ENCODE measurements at regions not wholly inside any gene's neighbourhood (a gene's known extent, or its start where the extent isn't known, plus 50 kb on each side); places are given as distances from the start of the nearest gene placed in this dataset.

DNA sequence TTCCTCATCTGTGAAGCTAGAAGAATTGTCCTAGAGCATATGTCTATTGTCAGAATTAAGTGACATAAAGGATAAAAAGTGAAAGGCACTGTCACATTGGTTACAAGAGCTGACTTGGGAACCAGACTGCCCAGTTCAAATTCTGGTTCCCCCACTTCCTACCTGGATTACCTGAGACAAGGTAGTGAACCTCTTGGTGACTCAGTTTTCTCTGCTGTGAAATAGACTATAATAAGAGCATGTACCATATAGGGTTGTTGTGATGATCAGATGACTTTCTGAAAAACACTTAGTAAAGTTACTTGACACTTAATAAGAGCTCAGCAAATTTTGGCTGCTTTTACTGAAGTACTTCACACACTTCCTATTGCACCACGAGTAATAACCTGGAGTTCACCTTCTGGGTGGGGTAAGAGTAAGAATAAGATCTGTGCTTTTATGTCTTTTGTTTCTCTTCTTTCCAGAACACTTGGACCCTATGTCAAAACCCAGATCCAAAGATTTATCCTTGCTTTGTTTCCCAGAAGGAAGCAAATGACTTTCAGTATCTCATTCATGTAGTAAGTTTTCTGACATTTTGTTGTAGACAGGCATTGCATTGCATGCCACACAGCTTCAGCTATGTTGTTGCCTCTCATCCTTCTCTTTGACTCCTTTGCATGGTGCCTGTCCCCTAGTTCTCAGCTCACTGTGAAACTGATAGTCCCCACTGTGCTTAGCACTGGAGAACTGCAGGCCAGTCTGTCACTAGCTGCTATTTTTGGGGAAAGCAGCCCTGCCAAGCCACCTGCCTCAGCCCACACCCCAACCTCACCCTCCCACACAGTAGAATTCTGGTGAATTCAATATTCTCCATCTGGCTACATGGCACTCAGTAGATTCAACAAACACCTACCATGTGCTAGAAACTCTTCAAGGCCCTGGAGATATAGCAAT, 121.8 kb upstream of the POU2AF2 start:
- TF ChIP-seq POLR2A (IDR thresholded peaks at IDR 0.05): no peak
- no peak for TF ChIP-seq EP300 (IDR thresholded peaks at IDR 0.05)
- TF ChIP-seq, protein P1, sequence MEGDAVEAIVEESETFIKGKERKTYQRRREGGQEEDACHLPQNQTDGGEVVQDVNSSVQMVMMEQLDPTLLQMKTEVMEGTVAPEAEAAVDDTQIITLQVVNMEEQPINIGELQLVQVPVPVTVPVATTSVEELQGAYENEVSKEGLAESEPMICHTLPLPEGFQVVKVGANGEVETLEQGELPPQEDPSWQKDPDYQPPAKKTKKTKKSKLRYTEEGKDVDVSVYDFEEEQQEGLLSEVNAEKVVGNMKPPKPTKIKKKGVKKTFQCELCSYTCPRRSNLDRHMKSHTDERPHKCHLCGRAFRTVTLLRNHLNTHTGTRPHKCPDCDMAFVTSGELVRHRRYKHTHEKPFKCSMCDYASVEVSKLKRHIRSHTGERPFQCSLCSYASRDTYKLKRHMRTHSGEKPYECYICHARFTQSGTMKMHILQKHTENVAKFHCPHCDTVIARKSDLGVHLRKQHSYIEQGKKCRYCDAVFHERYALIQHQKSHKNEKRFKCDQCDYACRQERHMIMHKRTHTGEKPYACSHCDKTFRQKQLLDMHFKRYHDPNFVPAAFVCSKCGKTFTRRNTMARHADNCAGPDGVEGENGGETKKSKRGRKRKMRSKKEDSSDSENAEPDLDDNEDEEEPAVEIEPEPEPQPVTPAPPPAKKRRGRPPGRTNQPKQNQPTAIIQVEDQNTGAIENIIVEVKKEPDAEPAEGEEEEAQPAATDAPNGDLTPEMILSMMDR (IDR thresholded peaks at IDR 0.05): no peak
- no peak for TF ChIP-seq POLR2AphosphoS5 (IDR thresholded peaks at IDR 0.05)
- 24 to 35% methylated on average over 1 of the region's 1 CpG for WGBS, 2 donors

DNA sequence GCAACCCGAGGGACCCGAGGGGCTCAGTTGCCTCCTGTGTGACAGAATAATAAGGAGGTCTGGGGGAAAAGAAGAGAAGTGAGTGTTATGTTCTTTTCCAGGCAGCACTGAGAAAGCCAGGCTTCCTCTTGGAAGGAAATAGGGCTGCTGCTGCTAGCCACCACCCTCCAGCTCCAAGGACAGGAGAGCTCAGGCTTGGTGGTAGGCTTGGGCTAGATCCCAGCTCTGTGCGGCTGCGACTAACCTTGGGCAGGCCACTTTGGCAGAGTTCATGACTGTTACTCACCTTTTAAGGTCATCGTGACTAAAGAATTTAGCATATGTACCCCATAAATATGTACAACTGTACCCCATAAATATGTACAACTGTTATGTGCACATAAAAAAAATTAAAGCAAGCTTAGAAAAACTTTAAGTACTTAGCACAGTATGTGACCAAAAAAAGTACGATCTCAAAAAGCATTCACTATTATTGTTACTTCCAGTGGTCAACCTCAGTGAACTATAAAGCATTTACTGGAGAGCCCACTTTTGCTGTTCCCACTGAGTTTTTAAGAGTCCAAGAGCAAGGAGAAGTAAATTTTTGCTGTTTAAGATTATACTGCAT, 124.7 kb upstream of the POU2AF2 start:
- DNase-seq (no peak), ATAC-seq (ENCODE audit: low FRiP score in 2 of 2) (no peak)
- Histone ChIP-seq H3K27ac (no peak overlapping the region), H3K36me3 (no peaks in the 10 kb centered on the region), H3K27me3 (no peaks in the 10 kb centered on the region), H3K4me3 (no peak overlapping the region), H3K4me1 (peaks cover 0 to 7% (median 0%) of the 10 kb centered on the region in 4 donors), H3K9me3 (no peaks in the 10 kb centered on the region)
- TF ChIP-seq EP300 (IDR thresholded peaks at IDR 0.05) (no peak), POLR2A (IDR thresholded peaks at IDR 0.05) (no peak), POLR2AphosphoS5 (IDR thresholded peaks at IDR 0.05) (no peak)
- TF ChIP-seq, protein P1 (IDR thresholded peaks at IDR 0.05): no peak
- WGBS, 2 donors: 77 to 89% methylated on average over 6 of the region's 6 CpGs

More for the DNA sequence above, 121.8 kb upstream of the POU2AF2 start:
- peaks cover 0 to 7% (median 0%) of the 10 kb centered on the region in 4 donors for H3K4me1 ChIP-seq
- H3K36me3 ChIP-seq: no peaks in the 10 kb centered on the region
- ATAC-seq (ENCODE audit: low FRiP score in 2 of 2) (no peak), DNase-seq (no peak)
- no peaks in the 10 kb centered on the region for H3K9me3 ChIP-seq
- no peak overlapping the region for H3K4me3 ChIP-seq
- H3K27ac ChIP-seq: no peak overlapping the region
- H3K27me3 ChIP-seq: no peaks in the 10 kb centered on the region

DNA sequence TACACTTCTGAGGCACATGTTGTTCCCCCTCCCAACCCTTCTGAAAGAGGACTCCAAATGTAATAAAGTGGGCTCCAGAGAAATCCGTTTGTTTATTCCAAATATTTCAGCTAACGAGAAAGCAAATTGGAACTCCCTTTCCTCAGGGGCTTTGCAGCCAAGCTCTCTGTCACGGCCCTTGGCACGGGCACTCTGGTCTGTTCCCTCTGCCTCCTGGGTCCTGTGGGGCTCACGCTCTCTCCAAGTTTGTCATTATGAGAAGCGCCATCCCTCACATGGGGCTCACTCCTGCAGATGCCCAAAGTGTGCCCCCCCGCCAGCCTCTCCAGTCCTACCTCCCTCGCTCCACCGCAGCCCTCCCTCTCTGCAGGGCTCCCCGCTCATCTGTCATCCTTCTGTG, 125.4 kb upstream of the POU2AF2 start:
- ATAC-seq (ENCODE audit: low FRiP score in 2 of 2): no peak

DNA sequence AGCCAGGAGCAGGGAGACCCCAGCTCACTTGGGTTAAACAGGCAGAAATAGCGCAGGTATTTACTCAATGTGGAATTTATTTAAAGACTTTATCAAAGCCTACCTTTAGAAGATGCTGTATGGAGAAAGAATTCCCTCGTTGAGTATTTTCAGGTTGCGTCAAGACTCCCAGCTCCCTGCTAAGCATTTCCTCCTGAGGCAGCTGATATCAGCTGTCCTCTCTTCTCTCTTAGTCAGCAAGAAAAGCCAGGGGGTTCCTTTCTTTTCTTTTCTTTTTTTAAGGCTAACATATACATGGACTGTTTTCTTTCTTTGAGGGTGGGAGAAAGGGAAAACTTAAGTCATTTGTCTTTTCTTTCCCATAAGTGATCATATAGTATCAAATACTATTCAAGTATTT, 125.8 kb upstream of the POU2AF2 start:
- no peaks in the 10 kb centered on the region for H3K36me3 ChIP-seq
- H3K4me1 ChIP-seq: peaks cover 0 to 7% (median 0%) of the 10 kb centered on the region in 4 donors
- WGBS, 2 donors: 61 to 80% methylated on average over 3 of the region's 3 CpGs
- no peak overlapping the region for H3K27ac ChIP-seq
- no peaks in the 10 kb centered on the region for H3K27me3 ChIP-seq
- no peaks in the 10 kb centered on the region for H3K9me3 ChIP-seq
- TF ChIP-seq EP300 (IDR thresholded peaks at IDR 0.05) (no peak), POLR2A (IDR thresholded peaks at IDR 0.05) (no peak), POLR2AphosphoS5 (IDR thresholded peaks at IDR 0.05) (no peak)
- TF ChIP-seq, protein P1 (IDR thresholded peaks at IDR 0.05): no peak
- ATAC-seq (ENCODE audit: low FRiP score in 2 of 2) (no peak), DNase-seq (no peak)
- H3K4me3 ChIP-seq: no peak overlapping the region

More for the DNA sequence above, 125.4 kb upstream of the POU2AF2 start:
- Histone ChIP-seq H3K9me3 (no peaks in the 10 kb centered on the region), H3K27me3 (no peaks in the 10 kb centered on the region), H3K4me1 (peaks cover 0 to 7% (median 0%) of the 10 kb centered on the region in 4 donors), H3K36me3 (no peaks in the 10 kb centered on the region), H3K27ac (no peak overlapping the region), H3K4me3 (no peak overlapping the region)
- peak in 1 of 2 donors; percentile 17 for DNase-seq
- 80% methylated on average over 10 of the region's 10 CpGs for WGBS, 2 donors
- TF ChIP-seq EP300 (IDR thresholded peaks at IDR 0.05) (no peak), POLR2A (IDR thresholded peaks at IDR 0.05) (no peak), POLR2AphosphoS5 (IDR thresholded peaks at IDR 0.05) (no peak)
- TF ChIP-seq, protein P1 (IDR thresholded peaks at IDR 0.05): no peak

Data from upper lobe of left lung (tissue), 6 donors.